CD1c-positive myeloid dendritic cell (primary cell): ENCODE measurements at regions not wholly inside any gene's neighbourhood (a gene's known extent, or its start where the extent isn't known, plus 50 kb on each side); places are given as distances from the start of the nearest gene placed in this dataset.
A peak's percentile ranks its signal among the peaks of the same experiment; 100 is the strongest.

Experiments
- DNase-seq: peaks from one replicate; pipeline ENCODE4 v3.0.0-alpha.2; 2016; ENCODE audit errors: extremely low spot score

GRCh38 chr12:39125566-39125965, 220.2 kb upstream of the CPNE8 start:
- DNase-seq = no peak

DNA sequence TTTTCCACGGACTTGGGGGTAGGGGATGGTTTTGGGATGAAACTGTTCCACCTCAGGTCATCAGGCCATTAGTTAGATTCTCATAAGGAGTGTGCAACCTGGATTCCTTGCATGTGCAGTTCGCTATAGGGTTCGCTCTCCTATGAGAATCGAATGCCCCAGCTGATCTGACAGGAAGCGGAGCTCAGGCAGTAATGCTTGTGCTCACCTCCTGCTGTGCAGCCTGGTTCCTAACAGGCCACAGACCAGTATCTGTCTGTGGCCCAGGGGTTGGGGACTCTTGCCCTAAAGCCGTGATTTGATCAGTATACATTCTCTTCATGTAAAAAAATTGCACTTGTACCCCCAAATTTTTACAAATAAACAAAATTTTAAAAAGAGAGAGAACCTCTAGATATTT, 219.4 kb upstream of the CPNE8 start:
- DNase-seq = no peak

- DNase-seq = no peak
Measured at GRCh38 chr12:39123580-39124253, 218.3 kb upstream of the CPNE8 start.

GRCh38 chr12:39122562-39123204, 217.3 kb upstream of the CPNE8 start:
- no peak for DNase-seq

DNA sequence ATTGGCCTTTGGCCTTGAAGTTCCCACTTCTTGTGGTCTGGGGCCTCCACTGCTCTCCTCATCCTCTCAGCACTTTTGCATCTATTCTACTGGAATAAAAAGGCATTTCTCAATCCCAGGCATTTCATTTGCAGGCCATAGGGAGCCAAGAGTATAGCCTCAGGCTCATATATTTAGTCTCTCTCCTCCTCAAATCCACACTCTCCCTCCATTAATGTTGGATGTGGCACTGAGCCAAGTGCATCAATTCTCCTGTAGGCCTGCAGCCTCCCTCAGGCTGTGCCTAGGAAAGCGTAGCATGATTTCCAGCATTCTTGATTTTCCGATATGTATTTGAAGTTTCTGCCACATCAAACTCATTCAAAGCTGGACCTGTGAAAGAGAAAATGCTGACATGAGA, 211.5 kb upstream of the CPNE8 start:
- no peak for DNase-seq

- DNase-seq = no peak
Measured at GRCh38 chr12:39112064-39112463, 206.7 kb upstream of the CPNE8 start.

DNA sequence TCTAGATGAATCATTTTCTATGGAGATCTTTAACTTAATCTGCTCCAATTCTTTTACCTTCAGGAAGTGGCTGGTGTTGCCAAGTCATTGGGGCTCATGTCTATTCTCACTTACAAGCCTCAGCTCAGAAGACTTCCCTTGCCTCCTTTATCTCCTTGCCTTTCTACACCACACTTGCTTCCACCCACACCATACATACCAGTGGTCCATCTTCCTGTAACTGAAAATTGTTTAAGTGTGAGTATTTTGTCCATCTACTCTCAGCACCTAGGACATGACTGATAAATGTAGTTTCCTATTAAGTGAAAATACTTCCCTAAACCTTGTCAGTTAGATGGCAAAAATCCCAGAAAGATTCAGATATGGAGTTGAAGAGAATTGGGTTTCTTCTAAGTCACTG, 199.7 kb upstream of the CPNE8 start:
- DNase-seq = no peak

DNA sequence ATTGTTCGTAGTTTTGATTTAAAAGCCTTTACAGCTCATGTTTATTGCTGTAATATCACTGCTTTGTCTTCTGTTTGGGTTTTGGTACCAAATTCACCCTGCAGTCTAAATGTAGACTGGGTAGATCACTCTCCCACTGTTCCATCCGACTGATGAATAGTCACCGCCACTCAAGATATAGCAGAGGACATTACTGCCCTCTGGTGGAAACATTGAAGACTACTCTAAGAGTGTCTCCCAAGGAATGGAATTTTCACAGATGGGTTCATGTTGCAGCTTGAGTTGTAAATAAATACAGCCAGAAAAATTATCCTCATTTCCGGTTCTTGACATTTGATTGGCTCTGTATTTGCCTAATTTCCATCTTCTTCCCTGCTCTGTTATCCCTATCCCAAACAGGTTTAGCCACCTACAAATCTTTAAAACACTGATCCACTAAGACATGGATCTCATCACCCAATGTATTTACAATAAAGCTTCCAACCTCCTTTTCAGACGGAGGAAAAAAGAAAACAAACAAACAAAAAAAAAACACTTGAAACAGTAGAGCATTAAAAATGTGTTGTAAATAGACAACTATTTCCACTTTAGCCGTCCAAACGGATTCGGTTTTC, 198.3 kb upstream of the CPNE8 start:
- peak; percentile 75 for DNase-seq

- DNase-seq = no peak
Measured at GRCh38 chr12:39102474-39103209, 197.3 kb upstream of the CPNE8 start.

GRCh38 chr12:39095636-39096330, 190.4 kb upstream of the CPNE8 start:
- no peak for DNase-seq

- DNase-seq = no peak
Measured at GRCh38 chr12:39081910-39082309, 176.5 kb upstream of the CPNE8 start.

DNA sequence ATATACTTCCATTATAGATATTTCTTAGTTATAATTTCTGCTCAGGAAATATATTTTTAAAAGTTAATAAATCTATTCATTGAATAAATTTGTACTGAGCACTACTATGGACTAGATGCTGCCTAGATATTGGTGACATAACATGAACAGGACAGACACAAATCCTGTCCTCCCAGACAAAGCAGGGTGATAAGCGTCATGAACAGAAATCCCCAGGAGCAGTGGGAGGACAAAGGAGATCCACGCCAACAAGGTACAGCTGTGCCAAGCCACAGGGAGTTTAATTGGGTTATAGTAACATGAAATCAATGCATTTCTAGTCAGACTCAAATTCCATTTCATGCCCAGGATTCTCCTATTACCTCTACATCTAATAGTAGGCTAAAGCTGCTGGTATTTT, 171.8 kb upstream of the CPNE8 start:
- DNase-seq = no peak

- DNase-seq = no peak
Measured at GRCh38 chr12:39074063-39074462, 168.7 kb upstream of the CPNE8 start.

GRCh38 chr12:39072658-39073057, 167.3 kb upstream of the CPNE8 start:
- no peak for DNase-seq

DNA sequence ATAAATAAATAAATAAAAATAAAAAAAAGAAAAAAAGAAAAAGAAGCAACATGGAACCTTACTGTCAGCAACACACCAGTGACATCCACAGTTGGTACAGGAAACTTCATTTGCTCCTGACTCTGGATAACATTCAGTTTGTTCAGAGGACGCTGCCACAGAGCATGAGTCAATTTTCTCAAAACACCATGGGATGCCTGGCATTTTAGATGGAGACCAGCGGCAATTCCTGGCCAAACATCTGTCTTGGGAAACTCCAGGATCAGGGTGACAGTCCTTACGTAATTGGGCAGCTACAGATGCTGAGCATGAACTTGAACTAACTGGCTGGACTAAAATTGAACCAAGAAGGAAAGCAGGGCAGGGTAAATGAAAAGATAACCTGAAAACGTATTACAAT, 166.2 kb upstream of the CPNE8 start:
- DNase-seq = no peak

DNA sequence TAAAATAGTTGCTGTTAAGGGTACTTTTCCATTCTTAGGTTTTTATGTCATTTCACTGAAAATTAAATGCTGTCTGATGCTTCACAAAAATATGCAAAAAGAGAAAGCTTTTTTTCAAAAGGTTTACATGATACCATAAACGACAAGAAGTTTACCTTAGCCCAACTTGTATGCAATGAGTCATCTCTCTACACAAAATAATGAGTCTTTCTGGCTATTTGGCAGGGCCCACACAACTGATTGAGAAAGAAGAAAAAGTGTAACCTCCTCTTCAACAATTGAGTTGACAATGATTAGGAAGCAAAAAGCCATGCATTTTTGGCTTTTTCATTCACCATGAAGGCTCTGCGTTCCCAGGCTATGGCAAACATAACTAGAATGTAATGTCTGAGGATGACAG, 165.4 kb upstream of the CPNE8 start:
- no peak for DNase-seq

DNA sequence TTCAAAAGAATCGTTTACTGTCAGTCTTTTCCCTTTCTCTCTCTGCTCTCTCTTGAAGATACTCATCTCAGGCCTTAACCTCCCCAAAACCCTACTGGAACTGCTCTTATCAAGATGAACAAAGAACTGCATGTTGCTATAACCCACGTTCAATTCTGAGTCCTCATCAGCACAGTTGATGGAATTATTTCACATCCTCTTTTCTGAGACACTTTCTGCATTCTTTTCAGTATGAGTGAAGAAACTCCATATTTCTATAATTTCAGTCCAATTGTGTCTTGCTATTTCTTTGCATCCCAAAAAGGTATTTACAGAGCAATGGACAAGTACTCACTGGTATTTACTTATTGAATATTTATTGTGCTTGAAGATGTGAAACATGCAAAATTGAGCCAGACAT, 160.1 kb upstream of the CPNE8 start:
- peak; percentile 22 for DNase-seq

DNA sequence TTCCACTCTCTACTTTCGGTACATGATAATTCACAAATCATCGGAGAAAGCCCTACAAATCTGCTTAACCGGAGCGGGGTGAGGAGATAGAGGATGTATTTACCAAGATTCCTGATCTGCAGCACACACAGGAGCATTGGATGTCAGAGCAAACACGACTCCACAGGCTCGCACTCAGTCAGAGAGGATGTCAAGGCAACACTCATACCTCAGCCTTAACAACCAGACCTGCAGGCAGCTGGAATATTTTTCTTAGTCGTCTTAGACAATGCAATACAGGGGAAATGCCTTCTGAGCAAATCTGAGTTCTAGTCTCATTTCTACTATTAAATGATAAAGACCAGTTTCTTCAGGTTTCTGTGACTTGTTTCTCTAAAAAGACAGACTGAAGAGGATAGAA, 159.3 kb upstream of the CPNE8 start:
- DNase-seq = no peak

- DNase-seq = no peak
Measured at GRCh38 chr12:39062266-39062996, 157.0 kb upstream of the CPNE8 start.

DNA sequence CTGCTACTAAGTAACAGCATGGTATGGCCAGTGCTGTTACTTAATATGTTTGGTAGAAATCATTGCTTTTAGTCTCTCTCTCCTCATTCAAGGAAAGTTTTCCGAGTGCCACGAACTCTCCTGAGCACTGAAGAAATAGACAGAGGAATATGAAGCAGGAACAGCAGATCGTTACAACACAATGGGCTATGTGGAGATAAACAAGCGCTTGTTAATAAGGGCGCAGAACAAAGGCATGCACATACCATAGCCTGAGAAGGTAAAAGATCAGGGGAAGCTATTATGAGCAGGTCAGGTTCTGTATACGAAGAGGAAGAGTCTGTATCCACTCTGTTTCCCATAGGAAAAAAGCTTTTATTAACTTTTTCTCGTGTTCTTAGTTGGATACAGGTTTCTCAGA, 156.2 kb upstream of the CPNE8 start:
- DNase-seq = no peak

- DNase-seq = no peak
Measured at GRCh38 chr12:39048395-39048794, 143.0 kb upstream of the CPNE8 start.
